H1 (cell line): ENCODE measurements at regions not wholly inside any gene's neighbourhood (a gene's known extent, or its start where the extent isn't known, plus 50 kb on each side); places are given as distances from the start of the nearest gene placed in this dataset.

Experiments used
- CTCF ChIA-PET: fragments of 300-600 bp; sonication (Branson Sonifier 250); formaldehyde crosslinking; loops from one replicate; lab custom pipeline; 2021; ENCODE audit not compliant: partially characterized antibody; lab: Charles Lee
- POLR2A ChIA-PET: fragments of 300-600 bp; sonication (Branson Sonifier 250); formaldehyde crosslinking; loops from one replicate; lab custom pipeline; 2021; ENCODE audit warnings: inconsistent platforms; ENCODE audit not compliant: partially characterized antibody; lab: Charles Lee
- DNase-seq, 2 experiments: peaks; one replicate each; pipeline versions ENCODE4 v3.0.0 to v3.0.0-alpha.2; 2010 to 2022; ENCODE audit warnings: low spot score in 2 of 2, low read depth in 1 of 2, mixed read lengths in 1 of 2
- FAIRE-seq: peaks from 2 replicates; lab custom pipeline; 2011; peaks lifted over from hg19 to GRCh38; lab: Jason Lieb, UNC
- H2AFZ ChIP-seq: 2 replicates; pipeline ENCODE4 v1.8.1; 2012; ENCODE audit warnings: low read length, inconsistent platforms
- H2AK5ac ChIP-seq: 2 replicates; pipeline ENCODE4 v1.6.1; 2013; ENCODE audit warnings: low read depth, low read length
- H2BK120ac ChIP-seq: replicated peaks from 2 replicates; pipeline ENCODE3; 2013; ENCODE audit warnings: low read depth, low read length, inconsistent platforms
- H2BK12ac ChIP-seq: 2 replicates; pipeline ENCODE4 v1.6.1; 2013; ENCODE audit warnings: low read depth, low read length
- H2BK15ac ChIP-seq: 2 replicates; pipeline ENCODE4 v1.6.1; 2013; ENCODE audit warnings: low read length
- H2BK20ac ChIP-seq: 2 replicates; pipeline ENCODE4 v1.6.1; 2013; ENCODE audit warnings: low read length
- H2BK5ac ChIP-seq: 2 replicates; pipeline ENCODE4 v1.6.1; 2013; ENCODE audit warnings: low read depth, low read length
- H3K14ac ChIP-seq: 2 replicates; pipeline ENCODE4 v1.6.1; 2013; ENCODE audit warnings: inconsistent platforms; ENCODE audit not compliant: insufficient read length
- H3K18ac ChIP-seq: 2 replicates; pipeline ENCODE4 v1.6.1; 2013; ENCODE audit warnings: low read length; ENCODE audit errors: extremely low read depth
- H3K23ac ChIP-seq: 2 replicates; pipeline ENCODE4 v1.6.1; 2013; ENCODE audit warnings: inconsistent platforms; ENCODE audit not compliant: insufficient read length
- H3K23me2 ChIP-seq: 2 replicates; pipeline ENCODE4 v1.6.1; 2013; ENCODE audit warnings: low read depth, low read length
- H3K27ac ChIP-seq: 2 replicates; pipeline ENCODE4 v1.6.1; 2011; ENCODE audit warnings: low read depth, low read length, inconsistent platforms
- H3K27me3 ChIP-seq, 4 experiments: replicated peaks in 1 of 4; 1 replicate in 1 of 4; 2 replicates in 3 of 4; pipeline versions ENCODE4 v1.6.1 to v1.8.1; 2011 to 2013; ENCODE audit warnings: low read length in 3 of 4, mild to moderate bottlenecking in 3 of 4, inconsistent platforms in 2 of 4, mixed read lengths in 2 of 4, moderate library complexity in 1 of 4; ENCODE audit not compliant: control insufficient read depth in 3 of 4, insufficient read depth in 3 of 4; ENCODE audit errors: extremely low read depth in 1 of 4
- H3K36me3 ChIP-seq, 4 experiments: 2 replicates each; pipeline versions ENCODE4 v1.6.1 to v1.8.1; 2011 to 2013; ENCODE audit warnings: mild to moderate bottlenecking in 4 of 4, low read length in 3 of 4, moderate library complexity in 2 of 4, control low read depth in 1 of 4, inconsistent platforms in 1 of 4; ENCODE audit not compliant: insufficient read depth in 4 of 4, control insufficient read depth in 2 of 4
- H3K4ac ChIP-seq: replicated peaks from 2 replicates; pipeline ENCODE3; 2013; ENCODE audit warnings: low read length, low read depth, mixed read lengths, inconsistent platforms; ENCODE audit not compliant: insufficient read length
- H3K4me1 ChIP-seq, 4 experiments: replicated peaks in 1 of 4; 1 replicate in 1 of 4; 2 replicates in 3 of 4; pipeline versions ENCODE4 v1.6.1 to v1.8.1; 2011 to 2013; ENCODE audit warnings: low read length in 3 of 4, inconsistent platforms in 2 of 4, mixed read lengths in 1 of 4; ENCODE audit not compliant: insufficient read depth in 4 of 4, control insufficient read depth in 3 of 4
- H3K4me2 ChIP-seq, 2 experiments: 2 replicates each; pipeline versions ENCODE4 v1.6.1 to v1.8.1; 2011 to 2013; ENCODE audit warnings: low read depth in 2 of 2, low read length in 2 of 2, control low read depth in 1 of 2, inconsistent platforms in 1 of 2, mild to moderate bottlenecking in 1 of 2; ENCODE audit not compliant: insufficient read depth in 1 of 2
- H3K4me3 ChIP-seq, 4 experiments: fragments of 200-600, 300-600 bp in 1 of 4; sonication (generic), shearing (Covaris generic), sonication (Bioruptor Twin) in 1 of 4; 2 replicates each; pipeline versions ENCODE4 v1.5.1 to v1.8.1; 2011 to 2016; ENCODE audit warnings: low read length in 4 of 4, low read depth in 3 of 4, control low read depth in 2 of 4, inconsistent platforms in 2 of 4, mild to moderate bottlenecking in 2 of 4, mixed read lengths in 1 of 4, moderate library complexity in 1 of 4; ENCODE audit not compliant: insufficient read depth in 2 of 4; ENCODE audit errors: extremely low read depth in 1 of 4
- H3K56ac ChIP-seq: replicated peaks from 2 replicates; pipeline ENCODE3; 2013; ENCODE audit warnings: low read depth, mild to moderate bottlenecking, mixed read lengths, low read length, inconsistent platforms; ENCODE audit not compliant: insufficient read length
- H3K79me1 ChIP-seq: 2 replicates; pipeline ENCODE4 v1.6.1; 2013; ENCODE audit warnings: low read depth, low read length, control low read depth
- H3K79me2 ChIP-seq, 2 experiments: 2 replicates each; pipeline versions ENCODE4 v1.6.1 to v1.8.1; 2012 to 2013; ENCODE audit warnings: low read length in 2 of 2, mild to moderate bottlenecking in 2 of 2, inconsistent platforms in 1 of 2; ENCODE audit not compliant: insufficient read depth in 2 of 2, control insufficient read depth in 1 of 2
- H3K9ac ChIP-seq, 4 experiments: replicated peaks in 1 of 4; 1 replicate in 1 of 4; 2 replicates in 3 of 4; pipeline versions ENCODE4 v1.6.1 to v1.8.1; 2011 to 2013; ENCODE audit warnings: low read depth in 3 of 4, low read length in 3 of 4, control low read depth in 2 of 4, mild to moderate bottlenecking in 2 of 4, moderate library complexity in 2 of 4, inconsistent platforms in 1 of 4; ENCODE audit errors: extremely low read depth in 1 of 4
- H3K9me3 ChIP-seq, 2 experiments: 2 replicates each; pipeline versions ENCODE4 v1.6.1 to v1.8.1; 2012 to 2013; ENCODE audit warnings: mild to moderate bottlenecking in 2 of 2, moderate library complexity in 2 of 2, control low read depth in 1 of 2, inconsistent platforms in 1 of 2, low read depth in 1 of 2, low read length in 1 of 2, mixed read lengths in 1 of 2; ENCODE audit not compliant: insufficient read depth in 2 of 2
- H4K20me1 ChIP-seq, 2 experiments: replicated peaks in 1 of 2; 2 replicates each; pipeline versions ENCODE3 to v1.8.1; 2011 to 2013; ENCODE audit warnings: inconsistent platforms in 2 of 2, low read length in 2 of 2, mild to moderate bottlenecking in 1 of 2; ENCODE audit not compliant: insufficient read depth in 2 of 2, control insufficient read depth in 1 of 2
- H4K5ac ChIP-seq: 2 replicates; pipeline ENCODE4 v1.6.1; 2013; ENCODE audit warnings: low read length, low read depth, mixed read lengths, inconsistent platforms; ENCODE audit not compliant: insufficient read length
- H4K8ac ChIP-seq: 2 replicates; pipeline ENCODE4 v1.8.0; 2013; ENCODE audit warnings: mild to moderate bottlenecking, moderate library complexity, low read length, inconsistent platforms; ENCODE audit not compliant: insufficient read depth; ENCODE audit errors: extremely low read depth
- H4K91ac ChIP-seq: replicated peaks from 2 replicates; pipeline ENCODE3; 2013; ENCODE audit warnings: low read length, mixed read lengths, inconsistent platforms; ENCODE audit not compliant: insufficient read length
- ASH2L ChIP-seq: fragments of 200-600, 300-600 bp; sonication (generic); IDR thresholded peaks from one replicate; pipeline ENCODE4 v1.7.1; 2017; ENCODE audit warnings: low read length
- BCL11A ChIP-seq, 2 experiments: IDR thresholded peaks; one replicate each; pipeline ENCODE4 v1.6.1; 2011; ENCODE audit warnings: low read depth in 2 of 2, low read length in 2 of 2, mild to moderate bottlenecking in 2 of 2
- EP300 ChIP-seq, 2 experiments: IDR thresholded peaks; 1 replicate in 1 of 2; 2 replicates in 1 of 2; pipeline ENCODE4 v1.6.1; 2011 to 2012; ENCODE audit warnings: low read depth in 2 of 2, low read length in 2 of 2, mild to moderate bottlenecking in 2 of 2, borderline replicate concordance in 1 of 2, inconsistent platforms in 1 of 2, moderate library complexity in 1 of 2
- GTF2F1 ChIP-seq: IDR thresholded peaks from 2 replicates; pipeline ENCODE4 v1.6.1; 2012; ENCODE audit warnings: low read depth, low read length, improper control_type of control experiment, borderline replicate concordance
- KDM5A ChIP-seq: fragments of 200-600 bp; IDR thresholded peaks from 2 replicates; pipeline ENCODE4 v1.7.1; 2012; ENCODE audit warnings: mild to moderate bottlenecking, low read length, inconsistent platforms, mixed read lengths
- POLR2AphosphoS5 ChIP-seq: IDR thresholded peaks from 2 replicates; pipeline ENCODE4 v1.6.1; 2011; ENCODE audit warnings: low read depth, low read length
- POU5F1 ChIP-seq: IDR thresholded peaks from 2 replicates; pipeline ENCODE4 v1.6.1; 2011; ENCODE audit warnings: low read depth, mild to moderate bottlenecking, low read length, moderate library complexity
- RNF2 ChIP-seq: fragments of 200-900, 300-1000 bp; sonication (generic); IDR thresholded peaks from 2 replicates; pipeline ENCODE4 v1.7.1; 2016; ENCODE audit warnings: borderline replicate concordance, low read depth, mild to moderate bottlenecking, antibody characterized with exemption, low read length; ENCODE audit not compliant: poor library complexity, severe bottlenecking; ENCODE audit errors: missing control alignments
- SIRT6 ChIP-seq: IDR thresholded peaks from one replicate; pipeline ENCODE4 v1.7.1; 2012; ENCODE audit warnings: low read length, inconsistent platforms
- SP1 ChIP-seq: IDR thresholded peaks from 2 replicates; pipeline ENCODE4 v1.6.1; 2011; ENCODE audit warnings: low read depth, low read length
- SP4 ChIP-seq: IDR thresholded peaks from 2 replicates; pipeline ENCODE4 v1.6.1; 2012; ENCODE audit warnings: low read length, inconsistent platforms
- SRF ChIP-seq: IDR thresholded peaks from 2 replicates; pipeline ENCODE4 v1.6.1; 2011; ENCODE audit warnings: mild to moderate bottlenecking, low read depth, low read length, moderate library complexity
- USF2 ChIP-seq: IDR thresholded peaks from 2 replicates; pipeline ENCODE4 v1.6.1; 2011; ENCODE audit warnings: low read length, improper control_type of control experiment
- WGBS, 2 experiments: shearing (Covaris generic) in 1 of 2; methylation state at CpG; one replicate each; pipeline versions ENCODE4 v1.1.6 to v1.1.7; 2013 to 2015; ENCODE audit warnings: low lambda C conversion rate in 2 of 2, mixed read lengths in 2 of 2, inconsistent platforms in 1 of 2, low coverage in 1 of 2, missing lambda C conversion rate in 1 of 2; ENCODE audit not compliant: insufficient replicate concordance in 2 of 2, insufficient coverage in 1 of 2, insufficient read length in 1 of 2; ENCODE audit errors: extremely low coverage in 1 of 2, missing lambda C conversion rate in 1 of 2; 5-methylcytosine and 5-hydroxymethylcytosine counted together

DNA sequence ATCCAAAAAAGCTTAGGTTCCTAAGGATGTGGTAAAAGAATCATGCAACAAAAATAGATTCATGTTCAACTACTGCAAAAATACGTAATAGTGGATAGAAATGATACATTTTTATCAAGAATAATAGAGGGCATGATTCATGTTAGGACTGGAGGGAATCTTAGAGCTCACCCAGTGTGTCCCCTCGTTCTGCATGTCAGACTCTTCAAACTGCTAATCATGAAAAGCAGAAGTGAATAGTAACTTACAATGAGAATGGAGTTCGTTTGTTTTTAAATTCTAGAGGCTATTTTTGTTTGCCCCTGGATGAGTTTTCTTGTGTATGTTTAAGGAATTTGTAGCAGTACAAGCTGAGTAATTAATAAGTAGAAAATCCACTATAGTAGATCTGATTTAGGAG lies 79.4 kb downstream of the MSL3 start:
- 82% methylated on average over 3 of the region's 3 CpGs; no CpG with 5 or more reads in 1 of the 2 experiments for WGBS, 2 experiments
- Histone ChIP-seq H3K4me3 (no peak overlapping the region), H3K23ac (no peak overlapping the region), H2BK120ac (no peak overlapping the region), H3K4ac (no peak overlapping the region), H2BK12ac (no peak overlapping the region), H3K27me3 (no peaks in the 10 kb centered on the region), H3K14ac (no peak overlapping the region), H3K4me2 (no peak overlapping the region), H2AK5ac (no peak overlapping the region), H2BK5ac (no peak overlapping the region), H3K23me2 (no peaks in the 10 kb centered on the region), H3K56ac (no peak overlapping the region), H4K5ac (no peak overlapping the region), H2BK15ac (no peak overlapping the region), H3K18ac (no peak overlapping the region), H3K4me1 (no peaks in the 10 kb centered on the region), H3K79me1 (no peaks in the 10 kb centered on the region), H3K9ac (no peak overlapping the region), H2AFZ (no peak overlapping the region), H4K91ac (no peak overlapping the region), H3K79me2 (no peaks in the 10 kb centered on the region), H2BK20ac (no peak overlapping the region), H3K36me3 (no peaks in the 10 kb centered on the region), H4K20me1 (no peaks in the 10 kb centered on the region), H4K8ac (no peak overlapping the region), H3K9me3 (no peaks in the 10 kb centered on the region), H3K27ac (no peak overlapping the region)
- POLR2A ChIA-PET = no interaction called here
- FAIRE-seq = no peak
- CTCF ChIA-PET = interaction anchor here (0.8 kb wide), 1 partner anchor 1224 kb away, joined by 3 read pairs; no protein-coding TSS in a partner anchor
- no peak for DNase-seq
- TF ChIP-seq USF2 (no peak), BCL11A (IDR thresholded peaks at IDR 0.05; ENCODE audit: low read depth in 2 of 2, low read length in 2 of 2) (no peak), POU5F1 (no peak), RNF2 (no peak), KDM5A (no peak), POLR2AphosphoS5 (no peak), SRF (no peak), GTF2F1 (no peak), ASH2L (no peak), SP4 (no peak), SP1 (no peak), EP300 (IDR thresholded peaks at IDR 0.05; ENCODE audit: borderline replicate concordance in 1 of 2, low read depth in 2 of 2, low read length in 2 of 2) (no peak), SIRT6 (no peak)
